ENCODE measurements at regions not wholly inside any gene's neighbourhood (a gene's known extent, or its start where the extent isn't known, plus 50 kb on each side); places are given as distances from the start of the nearest gene placed in this dataset.

DNA sequence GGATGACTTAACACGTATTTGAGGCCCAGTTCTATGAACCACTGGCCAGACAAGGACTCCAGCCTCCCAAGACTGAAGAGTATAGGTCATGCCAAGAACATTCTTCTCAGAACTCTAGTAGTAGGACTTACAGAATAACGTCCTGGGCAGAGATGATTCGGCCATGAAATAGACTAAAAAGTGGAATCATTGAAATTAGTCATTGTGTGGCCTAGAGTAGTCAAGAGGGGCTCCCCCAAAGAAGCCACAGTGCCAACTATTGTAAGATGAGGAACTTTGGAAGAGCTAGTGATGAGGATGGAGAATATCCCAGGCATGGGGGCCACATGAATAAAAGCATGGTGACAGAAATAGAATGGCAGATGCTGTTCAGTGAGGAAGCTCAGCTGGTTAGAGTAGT, 101.1 kb downstream of the TRIB2 start:
- Histone ChIP-seq H3K27ac (ENCODE audit: low read depth, low read length) (no peak overlapping the region), H3K79me2 (ENCODE audit: insufficient read depth, low read length) (no peaks in the 10 kb centered on the region), H3K36me3 (ENCODE audit: low read length) (no peaks in the 10 kb centered on the region), H3K4me3 (ENCODE audit: insufficient read depth, low read length, poor library complexity, severe bottlenecking) (no peak overlapping the region), H3K4me2 (ENCODE audit: low read depth, low read length, poor library complexity, severe bottlenecking) (no peak overlapping the region), H2AFZ (ENCODE audit: low read depth, low read length, severe bottlenecking) (no peak overlapping the region), H3K9ac (ENCODE audit: low read length) (no peak overlapping the region), H3K9me2 (replicated peaks; ENCODE audit: insufficient read depth, low read length) (no peaks in the 10 kb centered on the region), H3K9me3 (ENCODE audit: insufficient read depth, low read length) (no peaks in the 10 kb centered on the region), H4K20me1 (ENCODE audit: low read depth, low read length) (no peaks in the 10 kb centered on the region), H3F3A (ENCODE audit: insufficient read depth) (no peaks in the 10 kb centered on the region), H3K27me3 (ENCODE audit: low read length) (no peaks in the 10 kb centered on the region)
- TF ChIP-seq EZH2phosphoT487 (conservative IDR thresholded peaks at IDR 0.05; ENCODE audit: low read length) = no peak
- TF ChIP-seq, protein P1, sequence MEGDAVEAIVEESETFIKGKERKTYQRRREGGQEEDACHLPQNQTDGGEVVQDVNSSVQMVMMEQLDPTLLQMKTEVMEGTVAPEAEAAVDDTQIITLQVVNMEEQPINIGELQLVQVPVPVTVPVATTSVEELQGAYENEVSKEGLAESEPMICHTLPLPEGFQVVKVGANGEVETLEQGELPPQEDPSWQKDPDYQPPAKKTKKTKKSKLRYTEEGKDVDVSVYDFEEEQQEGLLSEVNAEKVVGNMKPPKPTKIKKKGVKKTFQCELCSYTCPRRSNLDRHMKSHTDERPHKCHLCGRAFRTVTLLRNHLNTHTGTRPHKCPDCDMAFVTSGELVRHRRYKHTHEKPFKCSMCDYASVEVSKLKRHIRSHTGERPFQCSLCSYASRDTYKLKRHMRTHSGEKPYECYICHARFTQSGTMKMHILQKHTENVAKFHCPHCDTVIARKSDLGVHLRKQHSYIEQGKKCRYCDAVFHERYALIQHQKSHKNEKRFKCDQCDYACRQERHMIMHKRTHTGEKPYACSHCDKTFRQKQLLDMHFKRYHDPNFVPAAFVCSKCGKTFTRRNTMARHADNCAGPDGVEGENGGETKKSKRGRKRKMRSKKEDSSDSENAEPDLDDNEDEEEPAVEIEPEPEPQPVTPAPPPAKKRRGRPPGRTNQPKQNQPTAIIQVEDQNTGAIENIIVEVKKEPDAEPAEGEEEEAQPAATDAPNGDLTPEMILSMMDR (IDR thresholded peaks at IDR 0.05; ENCODE audit: insufficient read depth, low read length, poor library complexity, severe bottlenecking) = no peak

DNA sequence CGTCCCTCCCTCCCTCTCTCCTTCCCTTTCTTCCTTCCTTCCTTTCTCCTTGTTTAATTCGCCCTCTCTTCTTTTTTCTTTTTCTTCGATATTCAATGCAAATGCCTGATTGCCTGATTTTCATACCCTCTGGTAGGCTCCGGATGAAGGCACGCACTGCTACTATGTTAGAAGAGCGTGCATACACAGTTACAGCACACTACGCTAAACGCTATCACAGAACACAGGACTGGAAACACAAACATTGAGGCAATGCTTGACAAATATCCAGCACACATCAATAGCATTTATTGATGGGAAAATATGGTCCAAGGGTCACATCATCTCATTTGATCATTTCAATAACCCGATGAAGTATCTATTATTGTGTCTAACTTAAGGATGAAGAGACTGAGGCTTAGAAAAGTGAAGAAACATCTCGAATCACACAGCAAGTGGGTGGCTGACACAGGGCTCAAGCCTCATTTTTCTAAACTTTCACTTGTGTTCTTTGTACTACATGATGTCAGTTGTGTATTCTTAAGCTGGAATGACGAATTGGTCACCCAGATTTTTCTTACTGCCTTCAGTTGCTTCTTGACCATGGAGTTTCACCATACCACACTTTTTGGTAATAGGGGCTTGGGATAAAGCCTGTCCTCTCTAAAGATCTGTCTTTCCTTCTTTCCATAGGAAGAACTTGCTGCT, 101.8 kb downstream of the TRIB2 start:
- TF ChIP-seq, protein P1 (IDR thresholded peaks at IDR 0.05; ENCODE audit: insufficient read depth, low read length, poor library complexity, severe bottlenecking) = no peak
- no peak for TF ChIP-seq EZH2phosphoT487 (conservative IDR thresholded peaks at IDR 0.05; ENCODE audit: low read length)
- Histone ChIP-seq H3K79me2 (ENCODE audit: insufficient read depth, low read length) (no peaks in the 10 kb centered on the region), H4K20me1 (ENCODE audit: low read depth, low read length) (no peaks in the 10 kb centered on the region), H2AFZ (ENCODE audit: low read depth, low read length, severe bottlenecking) (no peak overlapping the region), H3K27me3 (ENCODE audit: low read length) (no peaks in the 10 kb centered on the region), H3K27ac (ENCODE audit: low read depth, low read length) (no peak overlapping the region), H3K4me3 (ENCODE audit: insufficient read depth, low read length, poor library complexity, severe bottlenecking) (no peak overlapping the region), H3K9ac (ENCODE audit: low read length) (no peak overlapping the region), H3K9me2 (replicated peaks; ENCODE audit: insufficient read depth, low read length) (no peaks in the 10 kb centered on the region), H3K9me3 (ENCODE audit: insufficient read depth, low read length) (no peaks in the 10 kb centered on the region), H3K36me3 (ENCODE audit: low read length) (no peaks in the 10 kb centered on the region), H3F3A (ENCODE audit: insufficient read depth) (no peaks in the 10 kb centered on the region), H3K4me2 (ENCODE audit: low read depth, low read length, poor library complexity, severe bottlenecking) (no peak overlapping the region)

DNA sequence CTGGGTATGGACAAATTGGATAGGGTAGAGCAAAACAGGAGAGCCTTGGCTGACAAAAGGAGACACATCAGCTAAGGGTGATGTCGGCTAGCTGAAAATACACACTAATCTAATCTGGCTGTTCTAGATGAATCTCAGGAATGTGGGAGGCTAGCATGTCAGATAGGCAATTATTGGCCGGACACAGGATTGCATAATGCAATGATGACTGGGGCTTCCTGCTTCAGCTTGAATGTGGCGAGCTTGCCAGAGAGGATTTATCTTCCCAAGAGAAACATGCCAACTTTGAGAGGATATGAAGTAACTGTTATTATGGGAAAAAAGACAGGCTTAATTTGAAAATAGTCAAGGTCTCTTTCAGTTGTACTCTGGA, 102.4 kb downstream of the TRIB2 start:
- Histone ChIP-seq H3K27me3 (ENCODE audit: low read length) (no peaks in the 10 kb centered on the region), H3K4me2 (ENCODE audit: low read depth, low read length, poor library complexity, severe bottlenecking) (no peak overlapping the region), H3F3A (ENCODE audit: insufficient read depth) (no peaks in the 10 kb centered on the region), H2AFZ (ENCODE audit: low read depth, low read length, severe bottlenecking) (no peak overlapping the region), H3K27ac (ENCODE audit: low read depth, low read length) (no peak overlapping the region), H3K79me2 (ENCODE audit: insufficient read depth, low read length) (no peaks in the 10 kb centered on the region), H3K9me2 (replicated peaks; ENCODE audit: insufficient read depth, low read length) (no peaks in the 10 kb centered on the region), H3K9ac (ENCODE audit: low read length) (no peak overlapping the region), H3K9me3 (ENCODE audit: insufficient read depth, low read length) (no peaks in the 10 kb centered on the region), H3K36me3 (ENCODE audit: low read length) (no peaks in the 10 kb centered on the region), H4K20me1 (ENCODE audit: low read depth, low read length) (no peaks in the 10 kb centered on the region), H3K4me3 (ENCODE audit: insufficient read depth, low read length, poor library complexity, severe bottlenecking) (no peak overlapping the region)
- TF ChIP-seq, protein P1 (IDR thresholded peaks at IDR 0.05; ENCODE audit: insufficient read depth, low read length, poor library complexity, severe bottlenecking) = no peak
- no peak for TF ChIP-seq EZH2phosphoT487 (conservative IDR thresholded peaks at IDR 0.05; ENCODE audit: low read length)
